ENCODE measurements at regions not wholly inside any gene's neighbourhood (a gene's known extent, or its start where the extent isn't known, plus 50 kb on each side); places are given as distances from the start of the nearest gene placed in this dataset.
"Not testable (repeated sequence)": the region's sequence is repeated elsewhere in the genome, so short reads cannot be mapped to it uniquely, and the experiment has no call there.

DNA sequence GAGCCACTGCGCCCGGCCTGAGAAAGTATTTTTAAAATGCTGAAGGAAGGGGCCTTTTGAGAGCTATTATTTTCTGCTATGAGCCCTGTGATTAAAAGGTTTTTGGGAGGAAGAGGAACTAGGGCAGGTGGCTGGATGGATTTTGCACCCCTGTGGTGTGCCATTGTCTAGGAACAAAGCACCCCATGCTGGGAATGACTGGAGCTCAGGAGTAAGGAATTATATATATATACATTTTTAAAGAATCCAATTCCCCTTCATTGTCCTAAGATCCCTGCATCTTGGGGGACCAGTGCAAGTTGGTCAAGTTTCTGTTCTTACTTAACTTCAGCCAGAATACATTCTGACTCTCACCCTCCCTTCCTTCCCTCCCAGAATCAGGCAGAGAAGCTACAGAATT lies 91.6 kb downstream of the ZNF648 start:
- Histone ChIP-seq H3K9ac (ENCODE audit: low read length) (no peak overlapping the region), H3K27ac (ENCODE audit: low read length) (no peak overlapping the region), H3K9me3 (ENCODE audit: insufficient read depth, low read length) (no peaks in the 10 kb centered on the region), H3K79me2 (ENCODE audit: low read length) (no peaks in the 10 kb centered on the region), H4K20me1 (ENCODE audit: insufficient read depth, low read length) (no peaks in the 10 kb centered on the region), H3K4me2 (ENCODE audit: low read length) (no peak overlapping the region), H3K36me3 (replicated peaks; ENCODE audit: low read depth, low read length) (no peaks in the 10 kb centered on the region), H3K4me3 (ENCODE audit: low read length) (no peak overlapping the region), H3K4me1 (ENCODE audit: low read length) (no peaks in the 10 kb centered on the region), H2AFZ (ENCODE audit: low read depth, low read length) (no peak overlapping the region), H3K27me3 (ENCODE audit: low read depth, low read length) (peaks cover 5% of the 10 kb centered on the region)
- TF ChIP-seq, protein P1, sequence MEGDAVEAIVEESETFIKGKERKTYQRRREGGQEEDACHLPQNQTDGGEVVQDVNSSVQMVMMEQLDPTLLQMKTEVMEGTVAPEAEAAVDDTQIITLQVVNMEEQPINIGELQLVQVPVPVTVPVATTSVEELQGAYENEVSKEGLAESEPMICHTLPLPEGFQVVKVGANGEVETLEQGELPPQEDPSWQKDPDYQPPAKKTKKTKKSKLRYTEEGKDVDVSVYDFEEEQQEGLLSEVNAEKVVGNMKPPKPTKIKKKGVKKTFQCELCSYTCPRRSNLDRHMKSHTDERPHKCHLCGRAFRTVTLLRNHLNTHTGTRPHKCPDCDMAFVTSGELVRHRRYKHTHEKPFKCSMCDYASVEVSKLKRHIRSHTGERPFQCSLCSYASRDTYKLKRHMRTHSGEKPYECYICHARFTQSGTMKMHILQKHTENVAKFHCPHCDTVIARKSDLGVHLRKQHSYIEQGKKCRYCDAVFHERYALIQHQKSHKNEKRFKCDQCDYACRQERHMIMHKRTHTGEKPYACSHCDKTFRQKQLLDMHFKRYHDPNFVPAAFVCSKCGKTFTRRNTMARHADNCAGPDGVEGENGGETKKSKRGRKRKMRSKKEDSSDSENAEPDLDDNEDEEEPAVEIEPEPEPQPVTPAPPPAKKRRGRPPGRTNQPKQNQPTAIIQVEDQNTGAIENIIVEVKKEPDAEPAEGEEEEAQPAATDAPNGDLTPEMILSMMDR (IDR thresholded peaks at IDR 0.05; ENCODE audit: low read depth, low read length) = no peak
- no peak for TF ChIP-seq EZH2phosphoT487 (IDR thresholded peaks at IDR 0.05; ENCODE audit: low read depth)

DNA sequence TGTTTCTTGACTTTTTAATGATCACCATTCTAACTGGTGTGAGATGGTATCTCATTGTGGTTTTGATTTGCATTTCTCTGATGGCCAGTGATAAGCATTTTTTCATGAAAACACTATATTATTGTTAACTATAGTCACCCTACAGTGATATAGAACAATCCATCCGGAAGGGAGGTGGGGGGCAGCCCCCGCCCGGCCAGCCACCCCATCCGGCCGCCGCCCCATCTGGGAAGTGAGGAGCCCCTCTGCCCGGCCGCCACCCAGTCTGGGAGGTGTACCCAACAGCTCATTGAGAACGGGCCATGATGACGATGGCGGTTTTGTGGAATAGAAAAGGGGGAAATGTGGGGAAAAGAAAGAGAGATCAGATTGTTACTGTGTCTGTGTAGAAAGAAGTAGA lies 106.8 kb downstream of the ZNF648 start:
- H3K4me3 ChIP-seq (ENCODE audit: low read length); H3K4me1 ChIP-seq (ENCODE audit: low read length); H3K27ac ChIP-seq (ENCODE audit: low read length); H3K9ac ChIP-seq (ENCODE audit: low read length); H2AFZ ChIP-seq (ENCODE audit: low read depth, low read length); H3K36me3 ChIP-seq (replicated peaks; ENCODE audit: low read depth, low read length); H4K20me1 ChIP-seq (ENCODE audit: insufficient read depth, low read length); H3K4me2 ChIP-seq (ENCODE audit: low read length); H3K9me3 ChIP-seq (ENCODE audit: insufficient read depth, low read length); H3K79me2 ChIP-seq (ENCODE audit: low read length); H3K27me3 ChIP-seq (ENCODE audit: low read depth, low read length): not testable (repeated sequence)

DNA sequence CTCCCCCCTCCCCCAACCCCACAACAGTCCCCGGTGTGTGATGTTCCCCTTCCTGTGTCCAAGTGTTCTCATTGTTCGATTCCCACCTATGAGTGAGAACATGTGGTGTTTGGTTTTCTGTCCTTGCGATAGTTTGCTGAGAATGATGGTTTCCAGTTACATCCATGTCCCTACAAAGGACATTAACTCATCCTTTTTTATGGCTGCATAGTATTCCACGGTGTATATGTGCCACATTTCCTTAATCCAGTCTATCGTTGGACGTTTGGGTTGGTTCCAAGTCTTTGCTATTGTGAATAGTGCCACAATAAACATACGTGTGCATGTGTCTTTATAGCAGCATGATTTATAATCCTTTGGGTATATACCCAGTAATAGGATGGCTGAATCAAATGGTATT lies 107.3 kb downstream of the ZNF648 start:
- H4K20me1 ChIP-seq (ENCODE audit: insufficient read depth, low read length) = not testable (repeated sequence)

DNA sequence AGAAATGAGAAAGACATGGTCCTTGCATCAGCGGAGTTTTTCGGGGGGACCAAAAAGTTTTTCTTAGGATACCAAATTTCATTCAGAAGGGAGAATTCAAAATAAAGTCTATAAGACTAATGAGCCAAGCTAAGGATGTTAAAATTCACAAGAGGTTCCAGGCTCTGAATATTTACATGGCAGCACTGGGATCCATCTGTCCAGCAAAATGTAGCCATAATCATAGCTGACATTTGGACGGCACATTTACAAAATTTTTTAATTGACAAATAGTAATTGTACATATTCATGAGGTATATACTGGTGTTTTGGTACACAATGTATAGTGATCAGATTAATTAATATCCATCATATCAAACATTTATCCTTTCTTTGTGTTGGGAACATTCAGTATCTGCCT lies 107.9 kb downstream of the ZNF648 start:
- Histone ChIP-seq H3K79me2 (ENCODE audit: low read length) (no peaks in the 10 kb centered on the region), H3K36me3 (replicated peaks; ENCODE audit: low read depth, low read length) (no peaks in the 10 kb centered on the region), H4K20me1 (ENCODE audit: insufficient read depth, low read length) (no peaks in the 10 kb centered on the region), H3K4me3 (ENCODE audit: low read length) (no peak overlapping the region), H3K27me3 (ENCODE audit: low read depth, low read length) (0 out of 2 replicates have a peak, but pooled peaks cover 3% of the 10 kb centered on the region), H3K4me1 (ENCODE audit: low read length) (no peaks in the 10 kb centered on the region), H3K4me2 (ENCODE audit: low read length) (no peak overlapping the region), H3K27ac (ENCODE audit: low read length) (no peak overlapping the region), H2AFZ (ENCODE audit: low read depth, low read length) (no peak overlapping the region), H3K9ac (ENCODE audit: low read length) (no peak overlapping the region), H3K9me3 (ENCODE audit: insufficient read depth, low read length) (0 out of 2 replicates have a peak, but pooled peaks cover 5% of the 10 kb centered on the region)
- TF ChIP-seq EZH2phosphoT487 (IDR thresholded peaks at IDR 0.05; ENCODE audit: low read depth) = no peak
- TF ChIP-seq, protein P1 (IDR thresholded peaks at IDR 0.05; ENCODE audit: low read depth, low read length) = no peak

More for the DNA sequence above, 107.3 kb downstream of the ZNF648 start:
- not testable (repeated sequence) for H3K4me3 ChIP-seq (ENCODE audit: low read length); H3K27me3 ChIP-seq (ENCODE audit: low read depth, low read length); H3K4me1 ChIP-seq (ENCODE audit: low read length); H2AFZ ChIP-seq (ENCODE audit: low read depth, low read length); H3K79me2 ChIP-seq (ENCODE audit: low read length); H3K9ac ChIP-seq (ENCODE audit: low read length); H3K9me3 ChIP-seq (ENCODE audit: insufficient read depth, low read length); H3K27ac ChIP-seq (ENCODE audit: low read length); H3K4me2 ChIP-seq (ENCODE audit: low read length); H3K36me3 ChIP-seq (replicated peaks; ENCODE audit: low read depth, low read length)

DNA sequence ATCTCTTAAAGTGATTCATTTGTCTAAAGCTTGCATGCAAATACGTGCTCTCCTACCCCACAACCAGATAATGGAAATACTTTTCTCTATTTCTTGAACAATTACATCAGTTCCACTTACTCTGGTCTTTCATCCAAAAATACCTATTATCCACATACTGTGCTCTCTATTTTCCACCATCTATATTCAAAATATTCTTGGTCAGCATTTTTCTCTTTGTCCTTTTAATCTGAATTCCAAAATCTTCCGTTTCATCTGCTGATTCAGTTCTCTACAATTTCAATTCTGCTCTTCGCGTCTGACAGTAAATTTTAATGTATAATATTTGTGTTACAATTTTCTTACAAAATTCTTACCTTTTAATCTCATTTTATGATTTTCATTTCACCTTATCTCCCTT lies 110.3 kb downstream of the ZNF648 start:
- Histone ChIP-seq H3K27ac (ENCODE audit: low read length) (no peak overlapping the region), H3K9me3 (ENCODE audit: insufficient read depth, low read length) (peaks cover 13% of the 10 kb centered on the region), H3K4me2 (ENCODE audit: low read length) (no peak overlapping the region), H3K79me2 (ENCODE audit: low read length) (no peaks in the 10 kb centered on the region), H3K27me3 (ENCODE audit: low read depth, low read length) (0 out of 2 replicates have a peak, but pooled peaks cover 3% of the 10 kb centered on the region), H4K20me1 (ENCODE audit: insufficient read depth, low read length) (no peaks in the 10 kb centered on the region), H3K4me3 (ENCODE audit: low read length) (no peak overlapping the region), H3K4me1 (ENCODE audit: low read length) (no peaks in the 10 kb centered on the region), H3K36me3 (replicated peaks; ENCODE audit: low read depth, low read length) (no peaks in the 10 kb centered on the region), H3K9ac (ENCODE audit: low read length) (no peak overlapping the region), H2AFZ (ENCODE audit: low read depth, low read length) (no peak overlapping the region)
- no peak for TF ChIP-seq EZH2phosphoT487 (IDR thresholded peaks at IDR 0.05; ENCODE audit: low read depth)
- TF ChIP-seq, protein P1 (IDR thresholded peaks at IDR 0.05; ENCODE audit: low read depth, low read length) = no peak
